SK-N-SH treated with all-trans-retinoic acid at 6 μM for 48 hours (cell line): ENCODE measurements at regions not wholly inside any gene's neighbourhood (a gene's known extent, or its start where the extent isn't known, plus 50 kb on each side); places are given as distances from the start of the nearest gene placed in this dataset.

Source experiments
- CREB5 ChIP-seq: fragments of 250-450 bp; sonication (Bioruptor Pico); IDR thresholded peaks from 2 replicates; pipeline ENCODE4 v1.5.1; 2020; ENCODE audit warnings: low read depth, mild to moderate bottlenecking, moderate library complexity
- PPARA ChIP-seq: fragments of 250-450 bp; sonication (Bioruptor Pico); IDR thresholded peaks from 2 replicates; pipeline ENCODE4 v1.5.0; 2020; ENCODE audit warnings: mild to moderate bottlenecking, borderline replicate concordance
- RARB ChIP-seq: fragments of 250-450 bp; sonication (Bioruptor Pico); IDR thresholded peaks from 2 replicates; pipeline ENCODE4 v1.8.0; 2021; ENCODE audit warnings: mild to moderate bottlenecking, moderate library complexity
- SNAI2 ChIP-seq: fragments of 250-450 bp; sonication (Bioruptor Pico); IDR thresholded peaks from 2 replicates; pipeline ENCODE4 v1.5.0; 2020; ENCODE audit warnings: mild to moderate bottlenecking, moderate library complexity
- TOX ChIP-seq: fragments of 250-450 bp; sonication (Bioruptor Pico); IDR thresholded peaks from 2 replicates; pipeline ENCODE4 v1.8.0; 2021; ENCODE audit warnings: mild to moderate bottlenecking, moderate library complexity, borderline replicate concordance
- ZFP30 ChIP-seq: fragments of 450-650 bp; formaldehyde crosslinking; IDR thresholded peaks from 2 replicates; pipeline ENCODE4 v1.5.0; 2022; ENCODE audit warnings: mild to moderate bottlenecking, moderate library complexity
- ZNF70 ChIP-seq: fragments of 450-650 bp; formaldehyde crosslinking; IDR thresholded peaks from 2 replicates; pipeline ENCODE4 v1.5.0; 2020; ENCODE audit warnings: mild to moderate bottlenecking, moderate library complexity
- TF ChIP-seq, protein P1 (sequence below): fragments of 250-450 bp; sonication (Bioruptor Pico); IDR thresholded peaks from 2 replicates; pipeline ENCODE4 v1.5.1; 2021; ENCODE audit warnings: mild to moderate bottlenecking, moderate library complexity
- TF ChIP-seq, protein P2 (sequence below): fragments of 250-450 bp; sonication (Bioruptor Pico); IDR thresholded peaks from 2 replicates; pipeline ENCODE4 v1.8.0; 2021; ENCODE audit warnings: low read depth, mild to moderate bottlenecking, moderate library complexity, borderline replicate concordance

GRCh38 chr14:56963381-56963780 is 153.1 kb upstream of the OTX2 start:
- TF ChIP-seq CREB5 (no peak), TOX (no peak), ZFP30 (CRISPR knock-in tag) (no peak), SNAI2 (CRISPR knock-in tag) (no peak), PPARA (CRISPR knock-in tag) (no peak), ZNF70 (CRISPR knock-in tag) (no peak), RARB (no peak)
- TF ChIP-seq, protein P1, sequence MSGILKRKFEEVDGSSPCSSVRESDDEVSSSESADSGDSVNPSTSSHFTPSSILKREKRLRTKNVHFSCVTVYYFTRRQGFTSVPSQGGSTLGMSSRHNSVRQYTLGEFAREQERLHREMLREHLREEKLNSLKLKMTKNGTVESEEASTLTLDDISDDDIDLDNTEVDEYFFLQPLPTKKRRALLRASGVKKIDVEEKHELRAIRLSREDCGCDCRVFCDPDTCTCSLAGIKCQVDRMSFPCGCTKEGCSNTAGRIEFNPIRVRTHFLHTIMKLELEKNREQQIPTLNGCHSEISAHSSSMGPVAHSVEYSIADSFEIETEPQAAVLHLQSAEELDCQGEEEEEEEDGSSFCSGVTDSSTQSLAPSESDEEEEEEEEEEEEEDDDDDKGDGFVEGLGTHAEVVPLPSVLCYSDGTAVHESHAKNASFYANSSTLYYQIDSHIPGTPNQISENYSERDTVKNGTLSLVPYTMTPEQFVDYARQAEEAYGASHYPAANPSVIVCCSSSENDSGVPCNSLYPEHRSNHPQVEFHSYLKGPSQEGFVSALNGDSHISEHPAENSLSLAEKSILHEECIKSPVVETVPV (CRISPR knock-in tag), result no peak
- TF ChIP-seq, protein P2, sequence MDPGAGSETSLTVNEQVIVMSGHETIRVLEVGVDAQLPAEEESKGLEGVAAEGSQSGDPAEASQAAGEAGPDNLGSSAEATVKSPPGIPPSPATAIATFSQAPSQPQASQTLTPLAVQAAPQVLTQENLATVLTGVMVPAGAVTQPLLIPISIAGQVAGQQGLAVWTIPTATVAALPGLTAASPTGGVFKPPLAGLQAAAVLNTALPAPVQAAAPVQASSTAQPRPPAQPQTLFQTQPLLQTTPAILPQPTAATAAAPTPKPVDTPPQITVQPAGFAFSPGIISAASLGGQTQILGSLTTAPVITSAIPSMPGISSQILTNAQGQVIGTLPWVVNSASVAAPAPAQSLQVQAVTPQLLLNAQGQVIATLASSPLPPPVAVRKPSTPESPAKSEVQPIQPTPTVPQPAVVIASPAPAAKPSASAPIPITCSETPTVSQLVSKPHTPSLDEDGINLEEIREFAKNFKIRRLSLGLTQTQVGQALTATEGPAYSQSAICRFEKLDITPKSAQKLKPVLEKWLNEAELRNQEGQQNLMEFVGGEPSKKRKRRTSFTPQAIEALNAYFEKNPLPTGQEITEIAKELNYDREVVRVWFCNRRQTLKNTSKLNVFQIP (CRISPR knock-in tag), result no peak
